WTC11 (cell line): ENCODE measurements at regions not wholly inside any gene's neighbourhood (a gene's known extent, or its start where the extent isn't known, plus 50 kb on each side); places are given as distances from the start of the nearest gene placed in this dataset.
"Not testable (repeated sequence)": the region's sequence is repeated elsewhere in the genome, so short reads cannot be mapped to it uniquely, and the experiment has no call there.

ENCODE experiments used
- ATAC-seq: fragments of 200-7000 bp; cut with Tn5 transposase; 2 replicates; pipeline ENCODE4 v1.10.0; 2021; ENCODE audit warnings: mild to moderate bottlenecking, moderate library complexity
- CTCF ChIA-PET: fragments of 300-600 bp; sonication (Branson Sonifier 250); formaldehyde crosslinking; loops from one replicate; lab custom pipeline; 2021; ENCODE audit warnings: antibody characterized with exemption; lab: Charles Lee
- POLR2A ChIA-PET: fragments of 350-600 bp; sonication (Branson Sonifier 250); formaldehyde crosslinking; loops from one replicate; lab custom pipeline; 2021; ENCODE audit warnings: antibody characterized with exemption; lab: Charles Lee
- DNase-seq: peaks from one replicate; pipeline ENCODE4 v3.0.0; 2021; ENCODE audit warnings: low spot score
- H3K27ac Mint-ChIP-seq: 2 replicates; pipeline ENCODE4 v1.8.0; 2021; ENCODE audit warnings: mixed read lengths
- H3K27me3 Mint-ChIP-seq: 2 replicates; pipeline ENCODE4 v1.8.0; 2021; ENCODE audit warnings: low read depth, mild to moderate bottlenecking, moderate library complexity, mixed read lengths
- H3K36me3 Mint-ChIP-seq: 2 replicates; pipeline ENCODE4 v1.8.0; 2021; ENCODE audit warnings: mixed read lengths
- H3K4me1 Mint-ChIP-seq: 2 replicates; pipeline ENCODE4 v1.8.0; 2022; ENCODE audit warnings: mixed read lengths
- H3K4me3 Mint-ChIP-seq: 2 replicates; pipeline ENCODE4 v1.8.0; 2021; ENCODE audit warnings: mild to moderate bottlenecking, moderate library complexity, mixed read lengths
- H3K9me3 Mint-ChIP-seq: 2 replicates; pipeline ENCODE4 v1.8.0; 2021; ENCODE audit warnings: mixed read lengths
- AR ChIP-seq: fragments of 250-450 bp; sonication (Bioruptor Pico); IDR thresholded peaks from 2 replicates; pipeline ENCODE4 v1.9.0; 2021; ENCODE audit warnings: mild to moderate bottlenecking
- ARID4B ChIP-seq: sonication (generic); formaldehyde crosslinking; IDR thresholded peaks from 2 replicates; pipeline ENCODE4 v1.8.0; 2023; ENCODE audit warnings: missing genetic modification reagents, mild to moderate bottlenecking, borderline replicate concordance
- ATF1 ChIP-seq: sonication (generic); formaldehyde crosslinking; IDR thresholded peaks from 2 replicates; pipeline ENCODE4 v1.8.1; 2023; ENCODE audit warnings: mild to moderate bottlenecking, moderate library complexity, missing genetic modification reagents
- ATF3 ChIP-seq: sonication (generic); formaldehyde crosslinking; conservative IDR thresholded peaks from 2 replicates; pipeline ENCODE4 v1.8.1; 2022; ENCODE audit warnings: mild to moderate bottlenecking, missing genetic modification reagents
- E2F4 ChIP-seq: sonication (generic); formaldehyde crosslinking; IDR thresholded peaks from 2 replicates; pipeline ENCODE4 v1.8.1; 2022; ENCODE audit warnings: low read depth, mild to moderate bottlenecking, moderate library complexity, missing genetic modification reagents, borderline replicate concordance
- ETV6 ChIP-seq: sonication (generic); formaldehyde crosslinking; IDR thresholded peaks from 2 replicates; pipeline ENCODE4 v1.8.1; 2022; ENCODE audit warnings: mild to moderate bottlenecking, missing genetic modification reagents
- GRHL2 ChIP-seq: fragments of 250-450 bp; sonication (Bioruptor Pico); IDR thresholded peaks from 2 replicates; pipeline ENCODE4 v1.8.0; 2022; ENCODE audit warnings: mild to moderate bottlenecking, moderate library complexity; ENCODE audit not compliant: insufficient replicate concordance, severe bottlenecking
- JUN ChIP-seq: sonication (generic); formaldehyde crosslinking; IDR thresholded peaks from 2 replicates; pipeline ENCODE4 v1.8.0; 2023; ENCODE audit warnings: mild to moderate bottlenecking, missing genetic modification reagents
- NR3C1 ChIP-seq: sonication (generic); formaldehyde crosslinking; conservative IDR thresholded peaks from 2 replicates; pipeline ENCODE4 v1.8.1; 2023; ENCODE audit warnings: low read depth, mild to moderate bottlenecking, missing genetic modification reagents
- SMAD3 ChIP-seq: sonication (generic); formaldehyde crosslinking; IDR thresholded peaks from 2 replicates; pipeline ENCODE4 v1.8.0; 2022; ENCODE audit warnings: missing genetic modification reagents, mild to moderate bottlenecking, borderline replicate concordance
- SMAD4 ChIP-seq: sonication (generic); formaldehyde crosslinking; IDR thresholded peaks from 2 replicates; pipeline ENCODE4 v1.8.0; 2022; ENCODE audit warnings: mild to moderate bottlenecking, missing genetic modification reagents
- SOX15 ChIP-seq: fragments of 250-450 bp; sonication (Bioruptor Pico); IDR thresholded peaks from 2 replicates; pipeline ENCODE4 v1.9.0; 2021; ENCODE audit warnings: mild to moderate bottlenecking
- ZBTB21 ChIP-seq: sonication (generic); formaldehyde crosslinking; IDR thresholded peaks from 2 replicates; pipeline ENCODE4 v1.8.1; 2023; ENCODE audit warnings: mild to moderate bottlenecking, missing genetic modification reagents, borderline replicate concordance
- ZMAT4 ChIP-seq: fragments of 250-450 bp; sonication (Bioruptor Pico); IDR thresholded peaks from 2 replicates; pipeline ENCODE4 v1.9.0; 2021; ENCODE audit warnings: mild to moderate bottlenecking
- ZNF219 ChIP-seq: sonication (generic); formaldehyde crosslinking; IDR thresholded peaks from 2 replicates; pipeline ENCODE4 v1.8.0; 2023; ENCODE audit warnings: missing genetic modification reagents, mild to moderate bottlenecking, borderline replicate concordance
- ZNF232 ChIP-seq: sonication (generic); formaldehyde crosslinking; IDR thresholded peaks from 2 replicates; pipeline ENCODE4 v1.8.0; 2022; ENCODE audit warnings: mild to moderate bottlenecking, missing genetic modification reagents
- ZNF317 ChIP-seq: sonication (generic); formaldehyde crosslinking; IDR thresholded peaks from 2 replicates; pipeline ENCODE4 v1.8.1; 2023; ENCODE audit warnings: low read depth, mild to moderate bottlenecking, moderate library complexity, missing genetic modification reagents, borderline replicate concordance

GRCh38 chr12:105500676-105501075 lies 170.2 kb downstream of the C12orf75 start:
- H3K27me3 Mint-ChIP-seq, CTCF ChIA-PET, H3K4me3 Mint-ChIP-seq, POLR2A ChIA-PET, DNase-seq, ATAC-seq, H3K36me3 Mint-ChIP-seq, H3K27ac Mint-ChIP-seq, H3K4me1 Mint-ChIP-seq: not testable (repeated sequence)
- H3K9me3 Mint-ChIP-seq: peaks cover 33% of the 10 kb centered on the region

- peak; percentile 17 for DNase-seq
- H3K27me3 Mint-ChIP-seq: no peaks in the 10 kb centered on the region
- H3K36me3 Mint-ChIP-seq: no peaks in the 10 kb centered on the region
- no peak overlapping the region for H3K4me3 Mint-ChIP-seq
- POLR2A ChIA-PET: no interaction called here
- TF ChIP-seq SOX15 (CRISPR knock-in tag) (no peak), AR (CRISPR knock-in tag) (no peak), ZMAT4 (CRISPR knock-in tag) (no peak)
- TF ChIP-seq, all 79 proteins: peak for 0
- no peaks in the 10 kb centered on the region for H3K4me1 Mint-ChIP-seq
- no peak overlapping the region for H3K27ac Mint-ChIP-seq
- CTCF ChIA-PET: interaction anchor here (1.0 to 1.4 kb wide), 3 partner anchors 9 to 82 kb away, joined by 3 to 9 read pairs (median 4); no protein-coding TSS in a partner anchor
- peak; percentile 89 for ATAC-seq
- H3K9me3 Mint-ChIP-seq: peaks cover 19% of the 10 kb centered on the region
Observed at GRCh38 chr12:105502426-105502930, 172.0 kb downstream of the C12orf75 start.

GRCh38 chr12:105503619-105504018 lies 173.1 kb downstream of the C12orf75 start:
- Mint-ChIP-seq H3K9me3 (peaks cover 11% of the 10 kb centered on the region), H3K4me3 (no peak overlapping the region), H3K27me3 (no peaks in the 10 kb centered on the region), H3K27ac (no peak overlapping the region), H3K36me3 (no peaks in the 10 kb centered on the region), H3K4me1 (no peaks in the 10 kb centered on the region)
- ATAC-seq: no peak
- DNase-seq: no peak
- POLR2A ChIA-PET: no interaction called here
- CTCF ChIA-PET: interaction anchor here (1.0 kb wide), 2 partner anchors 37 to 83 kb away, joined by 4 read pairs; no protein-coding TSS in a partner anchor
- no peak for TF ChIP-seq SMAD4 (CRISPR knock-in tag)
- TF ChIP-seq ZNF232 (CRISPR knock-in tag): no peak
- no peak for TF ChIP-seq ZBTB21 (CRISPR knock-in tag)
- no peak for TF ChIP-seq AR (CRISPR knock-in tag)
- no peak for TF ChIP-seq ATF1
- TF ChIP-seq ZNF219 (CRISPR knock-in tag): no peak
- no peak for TF ChIP-seq SMAD3 (CRISPR knock-in tag)
- TF ChIP-seq ETV6: no peak
- TF ChIP-seq JUN (CRISPR knock-in tag): no peak
- TF ChIP-seq E2F4 (CRISPR knock-in tag): no peak
- no peak for TF ChIP-seq GRHL2 (CRISPR knock-in tag)
- TF ChIP-seq ATF3 (CRISPR knock-in tag): no peak
- TF ChIP-seq NR3C1 (CRISPR knock-in tag): no peak
- no peak for TF ChIP-seq ARID4B (CRISPR knock-in tag)
- no peak for TF ChIP-seq ZNF317 (CRISPR knock-in tag)
